ENCODE measurements at regions not wholly inside any gene's neighbourhood (a gene's known extent, or its start where the extent isn't known, plus 50 kb on each side); places are given as distances from the start of the nearest gene placed in this dataset.

- DNase-seq (ENCODE audit: low read depth in 4 of 4, low spot score in 3 of 4) = no peak
Observed at GRCh38 chr14:94961386-94962165, 191.7 kb upstream of the GSC start.

- DNase-seq (ENCODE audit: low read depth in 4 of 4, low spot score in 3 of 4) = peak in 1 of 4 donors; percentile 12
Observed at GRCh38 chr14:94960285-94961001, 190.5 kb upstream of the GSC start.

- DNase-seq (ENCODE audit: low read depth in 4 of 4, low spot score in 3 of 4) = no peak
Observed at GRCh38 chr14:94953541-94954260, 183.8 kb upstream of the GSC start.

GRCh38 chr14:94952097-94952496 is 182.2 kb upstream of the GSC start:
- DNase-seq (ENCODE audit: low read depth in 4 of 4, low spot score in 3 of 4) = no peak

GRCh38 chr14:94946244-94946643 is 176.3 kb upstream of the GSC start:
- DNase-seq (ENCODE audit: low read depth in 4 of 4, low spot score in 3 of 4) = no peak

- no peak for DNase-seq (ENCODE audit: low read depth in 4 of 4, low spot score in 3 of 4)
Observed at GRCh38 chr14:94945615-94946014, 175.7 kb upstream of the GSC start.

- DNase-seq (ENCODE audit: low read depth in 4 of 4, low spot score in 3 of 4) = no peak
Observed at GRCh38 chr14:94944636-94945258, 174.8 kb upstream of the GSC start.

GRCh38 chr14:94942601-94943000 is 172.7 kb upstream of the GSC start:
- DNase-seq (ENCODE audit: low read depth in 4 of 4, low spot score in 3 of 4) = no peak

- no peak for DNase-seq (ENCODE audit: low read depth in 4 of 4, low spot score in 3 of 4)
Observed at GRCh38 chr14:94941311-94941710, 171.4 kb upstream of the GSC start.

GRCh38 chr14:94940263-94940993 is 170.5 kb upstream of the GSC start:
- DNase-seq (ENCODE audit: low read depth in 4 of 4, low spot score in 3 of 4) = no peak

GRCh38 chr14:94938016-94938415 is 168.1 kb upstream of the GSC start:
- no peak for DNase-seq (ENCODE audit: low read depth in 4 of 4, low spot score in 3 of 4)

GRCh38 chr14:94936901-94937685 is 167.2 kb upstream of the GSC start:
- peak in 3 of 4 donors; percentile 13 to 25 (median 22) for DNase-seq (ENCODE audit: low read depth in 4 of 4, low spot score in 3 of 4)

- DNase-seq (ENCODE audit: low read depth in 4 of 4, low spot score in 3 of 4) = peak; percentile 47 to 53 (median 51)
Observed at GRCh38 chr14:94936401-94936892, 166.5 kb upstream of the GSC start.

- DNase-seq (ENCODE audit: low read depth in 4 of 4, low spot score in 3 of 4) = no peak
Observed at GRCh38 chr14:94935706-94936300, 165.9 kb upstream of the GSC start.

- no peak for DNase-seq (ENCODE audit: low read depth in 4 of 4, low spot score in 3 of 4)
Observed at GRCh38 chr14:94934276-94934810, 164.4 kb upstream of the GSC start.

- no peak for DNase-seq (ENCODE audit: low read depth in 4 of 4, low spot score in 3 of 4)
Observed at GRCh38 chr14:94933486-94933885, 163.6 kb upstream of the GSC start.

- no peak for DNase-seq (ENCODE audit: low read depth in 4 of 4, low spot score in 3 of 4)
Observed at GRCh38 chr14:94932589-94932988, 162.7 kb upstream of the GSC start.

- no peak for DNase-seq (ENCODE audit: low read depth in 4 of 4, low spot score in 3 of 4)
Observed at GRCh38 chr14:94930690-94931089, 160.8 kb upstream of the GSC start.

GRCh38 chr14:94929354-94929753 is 159.4 kb upstream of the GSC start:
- DNase-seq (ENCODE audit: low read depth in 4 of 4, low spot score in 3 of 4) = no peak
